Activated naive CD4-positive, alpha-beta T cell treated with anti-CD3 and anti-CD28 coated beads, Interleukin-2, amount 10 ng/mL, durations not matched to agents 7 days and 5 days (primary cell): ENCODE measurements at regions not wholly inside any gene's neighbourhood (a gene's known extent, or its start where the extent isn't known, plus 50 kb on each side); places are given as distances from the start of the nearest gene placed in this dataset.

Source experiments
- CTCF ChIA-PET: fragments of 350-600 bp; sonication (Branson Sonifier 250); formaldehyde crosslinking; loops from one replicate; lab custom pipeline; 2021; ENCODE audit warnings: antibody characterized with exemption; lab: Charles Lee
- DNase-seq: peaks from one replicate; pipeline ENCODE4 v3.0.0-alpha.2; 2020
- H3K27ac Mint-ChIP-seq: one replicate; pipeline ENCODE4 v1.8.0; 2021; ENCODE audit warnings: mild to moderate bottlenecking, moderate library complexity, mixed read lengths
- H3K27me3 Mint-ChIP-seq: one replicate; pipeline ENCODE4 v1.8.0; 2021; ENCODE audit warnings: mild to moderate bottlenecking, mixed read lengths
- H3K36me3 Mint-ChIP-seq: one replicate; pipeline ENCODE4 v1.8.0; 2021; ENCODE audit warnings: mixed read lengths
- H3K4me1 Mint-ChIP-seq: one replicate; pipeline ENCODE4 v1.8.0; 2021; ENCODE audit warnings: mixed read lengths
- H3K4me3 Mint-ChIP-seq: one replicate; pipeline ENCODE4 v1.8.0; 2021; ENCODE audit warnings: mild to moderate bottlenecking, moderate library complexity, mixed read lengths
- H3K9me3 Mint-ChIP-seq: one replicate; pipeline ENCODE4 v1.8.0; 2021; ENCODE audit warnings: mixed read lengths

GRCh38 chr11:119810478-119811232 lies 81.7 kb upstream of the NECTIN1 start:
- no peaks in the 10 kb centered on the region for H3K36me3 Mint-ChIP-seq
- H3K27me3 Mint-ChIP-seq, result peaks cover 6% of the 10 kb centered on the region
- no peak overlapping the region for H3K27ac Mint-ChIP-seq
- CTCF ChIA-PET, result no interaction called here
- DNase-seq, result no peak
- no peaks in the 10 kb centered on the region for H3K4me1 Mint-ChIP-seq
- H3K4me3 Mint-ChIP-seq, result no peak overlapping the region
- H3K9me3 Mint-ChIP-seq, result no peaks in the 10 kb centered on the region

DNA sequence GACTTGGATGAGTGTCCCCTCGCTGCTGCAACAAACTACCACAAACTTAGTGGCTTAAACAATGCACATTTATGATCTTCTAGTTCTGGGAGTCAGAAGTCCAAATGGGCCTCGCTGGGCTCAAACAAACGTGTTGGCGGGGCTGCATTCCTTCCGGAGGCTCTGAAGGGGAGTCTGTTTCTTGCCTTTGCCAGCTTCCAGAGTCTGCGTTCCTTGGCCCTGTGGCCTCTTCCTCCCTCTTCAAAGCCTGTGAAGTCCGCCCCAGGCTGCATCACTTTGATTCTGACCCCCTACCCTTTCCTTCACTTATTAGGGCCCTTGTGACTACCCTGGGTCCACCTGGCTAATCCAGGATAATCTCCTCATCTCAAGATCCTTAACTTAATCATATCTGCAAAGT lies 80.3 kb upstream of the NECTIN1 start:
- Mint-ChIP-seq H3K27me3 (peaks cover 6% of the 10 kb centered on the region), H3K36me3 (no peaks in the 10 kb centered on the region), H3K4me3 (no peak overlapping the region), H3K9me3 (no peaks in the 10 kb centered on the region), H3K4me1 (no peaks in the 10 kb centered on the region), H3K27ac (no peak overlapping the region)
- CTCF ChIA-PET, result no interaction called here
- DNase-seq, result no peak

DNA sequence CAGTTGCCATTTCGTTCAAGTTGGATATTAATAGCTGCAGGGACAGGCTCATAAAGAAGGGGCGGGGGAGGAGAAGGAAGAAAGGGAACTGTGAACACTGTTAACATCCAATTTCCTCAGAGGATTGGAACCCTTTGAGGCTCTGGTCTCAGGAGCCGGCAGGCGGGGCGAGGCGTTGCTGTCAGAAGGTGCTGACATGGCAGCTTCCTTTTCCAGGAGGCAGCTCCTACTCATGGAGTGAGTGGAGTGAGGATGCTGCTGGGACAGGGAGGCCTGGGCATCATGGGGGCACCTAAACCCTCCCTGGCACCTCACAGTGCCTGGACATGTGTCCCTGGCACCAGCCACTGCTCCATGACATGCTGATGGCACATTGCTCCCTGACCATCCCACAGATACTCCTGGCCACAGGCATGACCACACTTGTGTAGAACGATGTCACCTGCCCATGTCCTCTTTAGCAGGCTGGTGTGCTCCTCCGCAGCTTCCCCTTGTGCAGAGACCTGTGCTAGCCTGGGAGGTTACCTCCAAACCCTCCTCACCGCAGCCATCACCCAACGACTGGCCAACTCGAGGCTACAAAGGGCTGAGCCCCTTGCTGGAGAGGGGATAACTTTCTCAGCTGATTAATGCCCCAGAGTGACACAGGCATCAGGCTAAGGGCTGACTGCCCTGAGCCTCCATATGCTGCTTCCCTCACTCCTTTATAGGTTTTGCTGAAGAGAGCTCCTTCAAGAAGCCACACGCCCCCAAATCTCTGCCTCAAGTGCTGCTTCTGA lies 79.6 kb upstream of the NECTIN1 start:
- H3K27me3 Mint-ChIP-seq, result peaks cover 6% of the 10 kb centered on the region

GRCh38 chr11:119807841-119808240 lies 78.8 kb upstream of the NECTIN1 start:
- no peak overlapping the region for H3K4me3 Mint-ChIP-seq
- CTCF ChIA-PET, result no interaction called here
- H3K36me3 Mint-ChIP-seq, result no peaks in the 10 kb centered on the region
- DNase-seq, result no peak
- no peaks in the 10 kb centered on the region for H3K9me3 Mint-ChIP-seq
- peaks cover 6% of the 10 kb centered on the region for H3K27me3 Mint-ChIP-seq
- H3K4me1 Mint-ChIP-seq, result no peaks in the 10 kb centered on the region
- H3K27ac Mint-ChIP-seq, result no peak overlapping the region

More for the DNA sequence above, 79.6 kb upstream of the NECTIN1 start:
- CTCF ChIA-PET, result no interaction called here
- Mint-ChIP-seq H3K36me3 (no peaks in the 10 kb centered on the region), H3K27ac (no peak overlapping the region), H3K9me3 (no peaks in the 10 kb centered on the region), H3K4me1 (no peaks in the 10 kb centered on the region), H3K4me3 (no peak overlapping the region)
- DNase-seq, result no peak

- no peak for DNase-seq
- no peak overlapping the region for H3K27ac Mint-ChIP-seq
- no peaks in the 10 kb centered on the region for H3K4me1 Mint-ChIP-seq
- H3K27me3 Mint-ChIP-seq, result peaks cover 6% of the 10 kb centered on the region
- CTCF ChIA-PET, result no interaction called here
- H3K9me3 Mint-ChIP-seq, result no peaks in the 10 kb centered on the region
- H3K36me3 Mint-ChIP-seq, result no peaks in the 10 kb centered on the region
- no peak overlapping the region for H3K4me3 Mint-ChIP-seq
Observed at GRCh38 chr11:119807402-119807801, 78.4 kb upstream of the NECTIN1 start.

GRCh38 chr11:119806064-119806915 lies 77.3 kb upstream of the NECTIN1 start:
- CTCF ChIA-PET, result no interaction called here
- DNase-seq, result no peak
- H3K36me3 Mint-ChIP-seq, result no peaks in the 10 kb centered on the region
- H3K27ac Mint-ChIP-seq, result no peak overlapping the region
- no peaks in the 10 kb centered on the region for H3K4me1 Mint-ChIP-seq
- H3K4me3 Mint-ChIP-seq, result no peak overlapping the region
- H3K9me3 Mint-ChIP-seq, result no peaks in the 10 kb centered on the region
- H3K27me3 Mint-ChIP-seq, result peaks cover 10% of the 10 kb centered on the region

DNA sequence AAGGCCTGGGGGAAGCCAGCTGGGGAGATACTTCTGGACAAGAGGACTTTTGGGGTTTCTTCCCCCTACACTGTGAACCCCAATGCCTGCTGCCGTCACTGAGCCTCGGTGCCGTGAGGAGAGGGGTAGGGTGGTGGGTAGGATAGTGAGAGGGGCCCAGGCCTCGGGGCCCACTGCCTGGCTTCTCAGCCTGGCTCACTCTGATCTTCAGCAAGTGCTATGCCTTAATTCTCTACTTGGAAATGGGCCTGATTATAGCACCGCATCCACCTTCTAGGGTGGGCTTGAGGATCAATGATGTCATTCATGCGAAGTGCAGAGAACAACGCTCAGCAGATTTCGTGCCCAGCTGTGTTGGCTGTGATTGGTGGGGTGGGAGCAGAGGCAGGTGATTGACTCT lies 76.7 kb upstream of the NECTIN1 start:
- no peaks in the 10 kb centered on the region for H3K36me3 Mint-ChIP-seq
- H3K27ac Mint-ChIP-seq, result no peak overlapping the region
- DNase-seq, result no peak
- H3K4me3 Mint-ChIP-seq, result no peak overlapping the region
- CTCF ChIA-PET, result no interaction called here
- no peaks in the 10 kb centered on the region for H3K4me1 Mint-ChIP-seq
- H3K27me3 Mint-ChIP-seq, result peaks cover 11% of the 10 kb centered on the region
- no peaks in the 10 kb centered on the region for H3K9me3 Mint-ChIP-seq

- DNase-seq, result no peak
- H3K9me3 Mint-ChIP-seq, result no peaks in the 10 kb centered on the region
- H3K4me3 Mint-ChIP-seq, result no peak overlapping the region
- H3K4me1 Mint-ChIP-seq, result no peaks in the 10 kb centered on the region
- H3K27me3 Mint-ChIP-seq, result peaks cover 11% of the 10 kb centered on the region
- CTCF ChIA-PET, result no interaction called here
- H3K27ac Mint-ChIP-seq, result no peak overlapping the region
- H3K36me3 Mint-ChIP-seq, result no peaks in the 10 kb centered on the region
Observed at GRCh38 chr11:119804698-119805097, 75.7 kb upstream of the NECTIN1 start.

DNA sequence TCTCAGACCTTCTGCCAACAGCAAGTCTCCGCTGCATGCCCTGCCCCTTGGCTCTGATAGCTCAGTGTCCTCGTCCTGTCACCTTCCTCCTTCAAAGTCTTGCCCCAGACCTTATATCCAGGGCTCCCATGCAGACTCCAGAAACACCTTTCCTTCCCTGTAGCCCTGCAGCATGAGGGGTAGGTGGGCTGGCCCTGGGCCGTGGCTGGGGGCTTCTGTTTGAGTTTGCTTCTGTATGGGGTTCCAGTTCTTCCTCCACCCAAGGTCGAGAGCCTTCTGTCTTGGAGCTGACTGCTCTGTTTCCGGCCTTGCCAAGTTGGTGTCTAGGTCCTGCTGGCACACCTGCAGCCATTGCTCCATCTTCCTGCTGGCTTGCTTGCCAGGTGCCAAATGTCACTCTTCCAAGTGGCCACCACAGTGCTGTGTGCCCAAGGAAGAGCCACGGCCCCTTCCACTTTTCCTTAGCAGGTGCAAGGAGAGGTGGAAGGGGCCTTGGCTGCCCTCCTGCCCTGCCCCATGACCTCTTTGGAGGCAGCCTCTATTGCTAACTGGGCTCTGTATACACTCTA lies 74.8 kb upstream of the NECTIN1 start:
- Mint-ChIP-seq H3K4me1 (no peaks in the 10 kb centered on the region), H3K36me3 (no peaks in the 10 kb centered on the region), H3K9me3 (no peaks in the 10 kb centered on the region), H3K4me3 (no peak overlapping the region), H3K27me3 (peaks cover 13% of the 10 kb centered on the region), H3K27ac (no peak overlapping the region)
- CTCF ChIA-PET, result no interaction called here
- no peak for DNase-seq

- H3K27ac Mint-ChIP-seq, result no peak overlapping the region
- CTCF ChIA-PET, result no interaction called here
- DNase-seq, result no peak
Observed at GRCh38 chr11:119803139-119803538, 74.1 kb upstream of the NECTIN1 start.

GRCh38 chr11:119802670-119803069 lies 73.7 kb upstream of the NECTIN1 start:
- CTCF ChIA-PET, result no interaction called here
- Mint-ChIP-seq H3K4me1 (no peaks in the 10 kb centered on the region), H3K27ac (no peak overlapping the region), H3K4me3 (no peak overlapping the region), H3K9me3 (no peaks in the 10 kb centered on the region), H3K36me3 (no peaks in the 10 kb centered on the region), H3K27me3 (peaks cover 15% of the 10 kb centered on the region)
- no peak for DNase-seq

More at GRCh38 chr11:119803139-119803538, 74.1 kb upstream of the NECTIN1 start:
- H3K9me3 Mint-ChIP-seq, result no peaks in the 10 kb centered on the region
- H3K27me3 Mint-ChIP-seq, result peaks cover 12% of the 10 kb centered on the region
- H3K4me1 Mint-ChIP-seq, result no peaks in the 10 kb centered on the region
- no peaks in the 10 kb centered on the region for H3K36me3 Mint-ChIP-seq
- no peak overlapping the region for H3K4me3 Mint-ChIP-seq

DNA sequence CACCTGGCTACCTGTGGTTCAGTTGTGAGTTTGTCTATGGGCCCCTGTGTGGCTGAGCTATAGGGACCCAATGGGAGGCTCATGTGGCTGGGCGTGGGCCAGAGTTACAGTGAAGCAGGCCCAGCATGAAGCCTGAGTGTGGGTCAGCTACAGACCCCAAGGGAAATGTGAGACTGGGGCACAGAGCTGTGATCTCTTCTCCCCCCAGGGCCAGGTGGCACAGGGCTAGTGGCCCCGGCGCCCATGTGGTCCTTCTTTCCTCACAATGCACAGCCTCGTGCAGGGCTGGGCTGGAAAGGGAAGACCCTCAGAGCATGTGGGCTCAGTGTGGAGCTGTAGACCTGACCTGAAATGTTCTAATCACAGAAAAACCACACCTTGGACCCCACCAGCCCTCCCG lies 71.6 kb upstream of the NECTIN1 start:
- Mint-ChIP-seq H3K4me1 (no peaks in the 10 kb centered on the region), H3K36me3 (no peaks in the 10 kb centered on the region), H3K27ac (no peak overlapping the region), H3K27me3 (peaks cover 31% of the 10 kb centered on the region), H3K4me3 (no peak overlapping the region), H3K9me3 (no peaks in the 10 kb centered on the region)
- DNase-seq, result no peak
- CTCF ChIA-PET, result no interaction called here

DNA sequence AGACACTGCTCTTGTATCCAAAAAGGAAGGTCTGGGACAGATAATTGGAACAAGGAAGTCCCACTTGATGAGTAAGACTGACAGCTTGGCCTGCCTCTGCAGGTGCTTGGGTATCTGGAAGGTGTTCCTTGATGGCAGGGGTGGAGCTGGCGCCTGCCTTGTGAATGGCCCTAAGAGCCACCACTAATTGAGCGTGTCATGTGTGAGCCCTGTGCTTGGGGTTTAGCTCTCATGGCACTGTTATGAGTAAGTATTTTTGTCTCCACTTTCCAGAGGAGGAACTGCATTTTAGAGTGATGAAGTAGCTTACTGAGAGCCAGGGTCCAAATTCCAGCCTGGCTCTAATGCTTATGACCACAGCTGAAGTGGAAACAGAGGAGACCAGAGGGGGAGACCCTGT lies 71.2 kb upstream of the NECTIN1 start:
- Mint-ChIP-seq H3K4me1 (no peaks in the 10 kb centered on the region), H3K36me3 (no peaks in the 10 kb centered on the region), H3K4me3 (no peak overlapping the region), H3K9me3 (no peaks in the 10 kb centered on the region), H3K27ac (no peak overlapping the region), H3K27me3 (peaks cover 31% of the 10 kb centered on the region)
- CTCF ChIA-PET, result no interaction called here
- no peak for DNase-seq

- Mint-ChIP-seq H3K27ac (no peak overlapping the region), H3K9me3 (no peaks in the 10 kb centered on the region), H3K36me3 (no peaks in the 10 kb centered on the region), H3K4me3 (no peak overlapping the region), H3K27me3 (peaks cover 31% of the 10 kb centered on the region), H3K4me1 (no peaks in the 10 kb centered on the region)
- CTCF ChIA-PET, result no interaction called here
- DNase-seq, result no peak
Observed at GRCh38 chr11:119798656-119799055, 69.7 kb upstream of the NECTIN1 start.
